ENCODE measurements at regions not wholly inside any gene's neighbourhood (a gene's known extent, or its start where the extent isn't known, plus 50 kb on each side); places are given as distances from the start of the nearest gene placed in this dataset.

- no peak for TF ChIP-seq EZH2phosphoT487 (IDR thresholded peaks at IDR 0.05; ENCODE audit: borderline replicate concordance, low read length)
- no peak for TF ChIP-seq CTCF (IDR thresholded peaks at IDR 0.05; ENCODE audit: low read depth, low read length, poor library complexity, severe bottlenecking)
- Histone ChIP-seq H3K4me1 (ENCODE audit: control insufficient read depth, low read length) (peaks cover 8% of the 10 kb centered on the region), H3F3A (ENCODE audit: control insufficient read depth, insufficient read depth) (no peaks in the 10 kb centered on the region), H3K27ac (ENCODE audit: low read depth, low read length) (no peak overlapping the region), H4K20me1 (ENCODE audit: control insufficient read depth, insufficient read depth, low read depth, low read length) (no peaks in the 10 kb centered on the region), H3K36me3 (ENCODE audit: control insufficient read depth, low read length) (no peaks in the 10 kb centered on the region), H3K4me3 (ENCODE audit: low read length) (no peak overlapping the region), H3K9me2 (replicated peaks; ENCODE audit: control insufficient read depth, low read length) (no peaks in the 10 kb centered on the region), H3K79me2 (ENCODE audit: control insufficient read depth, low read length) (no peaks in the 10 kb centered on the region), H3K9me3 (ENCODE audit: control insufficient read depth, insufficient read depth, low read length) (peaks cover 4% of the 10 kb centered on the region; the same call in 1 of the 2 replicates), H3K4me2 (ENCODE audit: low read length) (no peak overlapping the region), H3K27me3 (ENCODE audit: control insufficient read depth, low read length) (no peaks in the 10 kb centered on the region)
These were observed 949.2 kb downstream of the CDH11 start for GRCh38 chr16:64172652-64173051.

- H4K20me1 ChIP-seq (ENCODE audit: control insufficient read depth, insufficient read depth, low read depth, low read length) = no peaks in the 10 kb centered on the region
- no peaks in the 10 kb centered on the region for H3K9me2 ChIP-seq (replicated peaks; ENCODE audit: control insufficient read depth, low read length)
- no peaks in the 10 kb centered on the region for H3K36me3 ChIP-seq (ENCODE audit: control insufficient read depth, low read length)
- H3F3A ChIP-seq (ENCODE audit: control insufficient read depth, insufficient read depth) = no peaks in the 10 kb centered on the region
- H3K4me1 ChIP-seq (ENCODE audit: control insufficient read depth, low read length) = peaks cover 8% of the 10 kb centered on the region
- no peak overlapping the region for H3K4me2 ChIP-seq (ENCODE audit: low read length)
- peaks cover 1% of the 10 kb centered on the region; the same call in 1 of the 2 replicates for H3K9me3 ChIP-seq (ENCODE audit: control insufficient read depth, insufficient read depth, low read length)
- no peak for TF ChIP-seq CTCF (IDR thresholded peaks at IDR 0.05; ENCODE audit: low read depth, low read length, poor library complexity, severe bottlenecking)
- TF ChIP-seq EZH2phosphoT487 (IDR thresholded peaks at IDR 0.05; ENCODE audit: borderline replicate concordance, low read length) = no peak
- H3K4me3 ChIP-seq (ENCODE audit: low read length) = no peak overlapping the region
- H3K27ac ChIP-seq (ENCODE audit: low read depth, low read length) = no peak overlapping the region
- H3K79me2 ChIP-seq (ENCODE audit: control insufficient read depth, low read length) = no peaks in the 10 kb centered on the region
- no peaks in the 10 kb centered on the region for H3K27me3 ChIP-seq (ENCODE audit: control insufficient read depth, low read length)
These were observed 949.6 kb downstream of the CDH11 start for GRCh38 chr16:64172226-64172625.

DNA sequence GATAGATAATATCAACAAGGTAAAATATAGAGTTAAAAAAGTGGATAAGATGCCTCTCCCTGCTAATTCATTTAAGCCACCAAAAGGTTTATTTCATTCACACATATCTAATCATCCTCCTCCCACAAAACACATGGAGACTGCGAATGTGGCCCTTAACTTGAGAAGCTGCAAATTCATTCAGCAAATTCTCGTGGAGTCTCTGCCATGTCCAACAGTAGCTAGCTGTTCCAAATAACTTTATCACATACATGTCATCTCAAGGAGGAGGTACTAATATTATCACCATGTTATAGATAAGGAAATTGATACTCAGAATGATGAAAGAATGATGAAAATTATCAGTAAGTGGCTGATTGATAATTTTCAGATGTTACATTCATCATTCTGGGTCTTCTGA lies 950.2 kb downstream of the CDH11 start:
- no peak overlapping the region for H3K27ac ChIP-seq (ENCODE audit: low read depth, low read length)
- TF ChIP-seq CTCF (IDR thresholded peaks at IDR 0.05; ENCODE audit: low read depth, low read length, poor library complexity, severe bottlenecking) = no peak
- TF ChIP-seq EZH2phosphoT487 (IDR thresholded peaks at IDR 0.05; ENCODE audit: borderline replicate concordance, low read length) = no peak
- no peak overlapping the region for H3K4me3 ChIP-seq (ENCODE audit: low read length)
- H3K36me3 ChIP-seq (ENCODE audit: control insufficient read depth, low read length) = no peaks in the 10 kb centered on the region
- no peaks in the 10 kb centered on the region for H3F3A ChIP-seq (ENCODE audit: control insufficient read depth, insufficient read depth)
- no peak overlapping the region for H3K4me2 ChIP-seq (ENCODE audit: low read length)
- no peaks in the 10 kb centered on the region for H3K79me2 ChIP-seq (ENCODE audit: control insufficient read depth, low read length)
- H3K4me1 ChIP-seq (ENCODE audit: control insufficient read depth, low read length) = peaks cover 8% of the 10 kb centered on the region
- no peaks in the 10 kb centered on the region for H3K9me2 ChIP-seq (replicated peaks; ENCODE audit: control insufficient read depth, low read length)
- H3K27me3 ChIP-seq (ENCODE audit: control insufficient read depth, low read length) = no peaks in the 10 kb centered on the region
- H3K9me3 ChIP-seq (ENCODE audit: control insufficient read depth, insufficient read depth, low read length) = no peaks in the 10 kb centered on the region
- no peaks in the 10 kb centered on the region for H4K20me1 ChIP-seq (ENCODE audit: control insufficient read depth, insufficient read depth, low read depth, low read length)

Data from DOHH2 (cell line).